ENCODE measurements at regions not wholly inside any gene's neighbourhood (a gene's known extent, or its start where the extent isn't known, plus 50 kb on each side); places are given as distances from the start of the nearest gene placed in this dataset.
"Not testable (repeated sequence)": the region's sequence is repeated elsewhere in the genome, so short reads cannot be mapped to it uniquely, and the experiment has no call there.

DNA sequence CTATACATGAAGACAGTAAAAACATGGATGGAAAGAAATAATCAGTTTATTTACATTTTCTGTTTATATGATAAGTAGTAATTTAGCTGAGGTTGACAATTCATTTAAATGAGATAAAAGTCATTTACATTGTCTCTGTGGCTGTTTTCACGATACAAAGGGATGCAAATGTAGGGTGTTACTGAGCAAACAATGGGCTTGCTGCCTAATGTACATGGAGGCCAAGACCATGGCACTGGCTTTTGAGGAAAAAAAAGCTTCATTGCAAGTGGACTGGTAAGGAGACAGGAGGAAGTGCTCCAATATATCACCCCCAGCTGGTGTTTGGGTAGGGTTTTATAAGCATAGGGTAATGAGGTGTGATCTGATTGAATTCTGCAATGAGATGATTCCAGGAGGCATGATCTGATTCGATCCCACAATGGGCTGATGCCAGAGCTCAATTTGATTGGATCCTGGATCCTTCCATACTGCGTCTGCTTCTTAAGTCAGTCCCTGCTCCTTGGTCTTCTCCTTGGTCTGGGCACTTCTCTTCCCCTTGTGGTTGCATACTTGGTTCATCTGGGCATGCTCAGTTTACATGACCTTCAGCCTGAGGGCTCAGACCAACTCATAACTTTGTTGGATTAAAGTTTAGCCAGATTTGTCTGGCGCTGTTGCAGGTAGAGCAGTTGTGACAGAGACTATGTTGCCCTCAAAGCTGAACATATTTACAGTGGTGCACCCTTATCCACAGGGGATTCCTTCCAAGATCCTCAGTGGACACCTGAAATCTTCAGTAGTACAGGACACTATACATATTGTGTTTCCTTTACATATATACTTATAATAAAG is 181.2 kb downstream of the SPATA31A6 start:
- not testable (repeated sequence) for H3K27ac ChIP-seq; DNase-seq (ENCODE audit: low spot score); H3K4me3 ChIP-seq

- not testable (repeated sequence) for H3K27ac ChIP-seq; H3K4me3 ChIP-seq; DNase-seq (ENCODE audit: low spot score)
Observed at GRCh38 chr9:42365244-42365945, 181.9 kb downstream of the SPATA31A6 start.

DNA sequence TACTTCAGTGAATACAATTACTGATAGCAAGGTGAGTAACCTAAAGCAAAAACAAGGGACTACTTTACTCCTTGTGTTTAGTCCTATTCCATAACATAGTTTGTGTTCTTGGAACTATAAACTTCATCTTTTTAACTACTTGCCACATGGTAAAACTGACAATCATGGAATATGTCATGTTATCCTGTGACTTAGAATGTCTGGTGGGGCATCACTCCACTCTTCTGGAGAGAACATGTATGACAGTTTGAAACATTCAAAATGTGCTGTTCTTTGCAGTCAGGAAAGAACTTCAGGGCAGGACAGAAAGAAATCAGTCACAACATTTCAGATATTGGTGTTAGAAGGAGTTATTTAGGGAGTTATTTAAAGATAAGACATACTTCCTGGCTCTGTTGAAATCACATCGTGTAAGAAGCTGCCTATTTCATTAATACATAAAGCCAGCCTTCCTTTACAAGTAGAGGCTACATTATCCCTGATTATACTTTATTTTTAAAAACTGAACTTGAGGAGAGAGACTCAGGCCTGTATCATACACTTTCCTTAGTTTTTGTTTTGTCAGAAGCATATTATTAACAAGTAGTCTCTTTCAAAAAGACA is 184.9 kb downstream of the SPATA31A6 start:
- H3K27ac ChIP-seq; H3K4me3 ChIP-seq; DNase-seq (ENCODE audit: low spot score): not testable (repeated sequence)

DNA sequence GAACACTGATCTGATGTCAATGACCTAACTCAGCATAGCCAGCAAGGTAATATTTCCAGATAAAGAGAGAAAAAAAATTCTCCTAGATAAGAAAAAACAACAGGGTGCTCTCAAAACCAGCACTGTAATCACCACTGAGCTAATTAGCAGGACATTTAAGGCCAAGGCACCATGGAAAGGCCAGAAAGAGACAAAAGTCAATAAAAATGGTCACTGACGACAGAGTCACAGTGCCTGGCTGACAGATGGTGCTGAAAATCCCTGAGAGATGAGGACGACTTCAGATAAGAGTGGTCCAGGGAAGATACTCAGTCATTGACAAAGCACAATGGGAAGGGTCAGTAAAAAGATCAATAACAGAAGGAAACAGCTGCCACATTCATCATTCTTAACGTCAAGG is 186.7 kb downstream of the SPATA31A6 start:
- not testable (repeated sequence) for DNase-seq (ENCODE audit: low spot score); H3K4me3 ChIP-seq; H3K27ac ChIP-seq

- not testable (repeated sequence) for H3K4me3 ChIP-seq; DNase-seq (ENCODE audit: low spot score); H3K27ac ChIP-seq
Observed at GRCh38 chr9:42371417-42371816, 188.0 kb downstream of the SPATA31A6 start.

- not testable (repeated sequence) for DNase-seq (ENCODE audit: low spot score); H3K27ac ChIP-seq; H3K4me3 ChIP-seq
Observed at GRCh38 chr9:42377530-42378417, 194.3 kb downstream of the SPATA31A6 start.

GRCh38 chr9:42378418-42378815 is 195.0 kb downstream of the SPATA31A6 start:
- Histone ChIP-seq H3K27ac (no peak overlapping the region), H3K4me3 (no peak overlapping the region)
- DNase-seq (ENCODE audit: low spot score), result no peak
- TF ChIP-seq CTCF (IDR thresholded peaks at IDR 0.05), result no peak

- not testable (repeated sequence) for DNase-seq (ENCODE audit: low spot score); H3K27ac ChIP-seq; H3K4me3 ChIP-seq
Observed at GRCh38 chr9:42379602-42380001, 196.1 kb downstream of the SPATA31A6 start.

DNA sequence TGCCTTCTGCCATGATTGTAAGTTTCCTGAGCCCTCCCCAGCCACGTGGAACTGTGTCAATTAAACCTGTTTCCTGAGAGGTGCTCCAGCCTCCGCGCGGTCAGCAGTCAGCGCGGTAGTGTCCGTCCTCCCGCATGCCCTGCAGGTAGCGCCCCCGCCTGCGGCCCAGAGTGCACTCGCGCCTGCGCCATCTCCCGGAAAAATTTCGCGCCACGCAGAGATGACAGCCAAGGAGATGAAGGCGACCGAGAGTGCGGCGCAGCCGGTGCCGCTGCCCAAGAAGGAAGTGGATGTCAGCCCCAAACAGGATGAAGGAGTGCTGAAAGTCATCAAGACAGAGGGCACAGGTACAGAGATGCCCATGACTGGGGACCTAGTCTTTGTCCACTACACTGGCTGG is 201.1 kb downstream of the SPATA31A6 start:
- H3K4me3 ChIP-seq; H3K27ac ChIP-seq; DNase-seq (ENCODE audit: low spot score): not testable (repeated sequence)

GRCh38 chr9:42385574-42386120 is 202.2 kb downstream of the SPATA31A6 start:
- DNase-seq (ENCODE audit: low spot score); H3K27ac ChIP-seq: not testable (repeated sequence)

DNA sequence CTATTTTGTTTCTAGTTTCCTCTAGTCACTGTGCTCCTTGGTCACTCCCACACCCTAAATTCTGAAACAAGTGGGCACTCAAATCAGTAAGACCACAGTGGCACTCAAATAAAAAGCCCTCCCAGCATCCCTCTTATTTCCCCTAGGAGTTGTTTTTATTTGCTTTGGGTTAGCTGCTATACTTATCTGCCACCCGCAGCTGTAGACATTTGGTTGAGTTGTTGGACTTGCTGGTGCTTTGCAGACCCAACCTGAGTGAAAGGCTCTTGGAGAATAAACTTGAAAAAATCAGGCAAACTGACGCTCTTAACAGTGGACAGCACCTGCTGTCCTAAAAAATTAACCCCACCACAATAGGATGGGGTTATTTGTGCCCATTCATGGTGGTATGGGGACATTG is 203.0 kb downstream of the SPATA31A6 start:
- no peak overlapping the region for H3K4me3 ChIP-seq
- no peak for TF ChIP-seq CTCF (IDR thresholded peaks at IDR 0.05)
- no peak overlapping the region for H3K27ac ChIP-seq
- DNase-seq (ENCODE audit: low spot score), result no peak

More at GRCh38 chr9:42385574-42386120, 202.2 kb downstream of the SPATA31A6 start:
- not testable (repeated sequence) for H3K4me3 ChIP-seq
